ENCODE measurements at regions not wholly inside any gene's neighbourhood (a gene's known extent, or its start where the extent isn't known, plus 50 kb on each side); places are given as distances from the start of the nearest gene placed in this dataset.

GRCh38 chr9:105064248-105065097 lies 136.5 kb upstream of the ABCA1 start:
- peak; percentile 91 for DNase-seq (ENCODE audit: low read depth)
- Histone ChIP-seq H3K36me3 (ENCODE audit: control insufficient read depth, insufficient read depth, low read length, severe bottlenecking) (no peaks in the 10 kb centered on the region), H3K27me3 (replicated peaks; ENCODE audit: control insufficient read depth, insufficient read depth, low read length) (no peaks in the 10 kb centered on the region), H3K4me3 (ENCODE audit: low read length) (peak overlapping the region; percentile 59), H3K9me3 (ENCODE audit: control insufficient read depth, low read length) (peaks cover 5% of the 10 kb centered on the region), H3K4me1 (ENCODE audit: control insufficient read depth, insufficient read depth, low read length) (peaks cover 40% of the 10 kb centered on the region), H3K9ac (ENCODE audit: low read length) (peak overlapping the region; percentile 80)

- Histone ChIP-seq H3K27me3 (replicated peaks; ENCODE audit: control insufficient read depth, insufficient read depth, low read length) (no peaks in the 10 kb centered on the region), H3K4me1 (ENCODE audit: control insufficient read depth, insufficient read depth, low read length) (peaks cover 45% of the 10 kb centered on the region), H3K9ac (ENCODE audit: low read length) (peak overlapping the region; percentile 65), H3K36me3 (ENCODE audit: control insufficient read depth, insufficient read depth, low read length, severe bottlenecking) (no peaks in the 10 kb centered on the region), H3K9me3 (ENCODE audit: control insufficient read depth, low read length) (peaks cover 5% of the 10 kb centered on the region), H3K4me3 (ENCODE audit: low read length) (peak overlapping the region; percentile 55)
- DNase-seq (ENCODE audit: low read depth), result no peak
Measured at GRCh38 chr9:105065098-105066088, 137.4 kb upstream of the ABCA1 start.

- peaks cover 55% of the 10 kb centered on the region for H3K4me1 ChIP-seq (ENCODE audit: control insufficient read depth, insufficient read depth, low read length)
- H3K9ac ChIP-seq (ENCODE audit: low read length), result peak overlapping the region; percentile 2
- DNase-seq (ENCODE audit: low read depth), result no peak
- no peaks in the 10 kb centered on the region for H3K36me3 ChIP-seq (ENCODE audit: control insufficient read depth, insufficient read depth, low read length, severe bottlenecking)
- peaks cover 5% of the 10 kb centered on the region for H3K9me3 ChIP-seq (ENCODE audit: control insufficient read depth, low read length)
- H3K4me3 ChIP-seq (ENCODE audit: low read length), result no peak overlapping the region
- no peaks in the 10 kb centered on the region for H3K27me3 ChIP-seq (replicated peaks; ENCODE audit: control insufficient read depth, insufficient read depth, low read length)
Measured at GRCh38 chr9:105066275-105066865, 138.4 kb upstream of the ABCA1 start.

GRCh38 chr9:105067895-105068580 lies 140.1 kb upstream of the ABCA1 start:
- DNase-seq (ENCODE audit: low read depth), result no peak
- Histone ChIP-seq H3K36me3 (ENCODE audit: control insufficient read depth, insufficient read depth, low read length, severe bottlenecking) (no peaks in the 10 kb centered on the region), H3K4me3 (ENCODE audit: low read length) (no peak overlapping the region), H3K9ac (ENCODE audit: low read length) (no peak overlapping the region), H3K9me3 (ENCODE audit: control insufficient read depth, low read length) (peaks cover 5% of the 10 kb centered on the region), H3K27me3 (replicated peaks; ENCODE audit: control insufficient read depth, insufficient read depth, low read length) (no peaks in the 10 kb centered on the region), H3K4me1 (ENCODE audit: control insufficient read depth, insufficient read depth, low read length) (peaks cover 68% of the 10 kb centered on the region)

- no peak overlapping the region for H3K9ac ChIP-seq (ENCODE audit: low read length)
- no peaks in the 10 kb centered on the region for H3K36me3 ChIP-seq (ENCODE audit: control insufficient read depth, insufficient read depth, low read length, severe bottlenecking)
- peaks cover 5% of the 10 kb centered on the region for H3K9me3 ChIP-seq (ENCODE audit: control insufficient read depth, low read length)
- H3K4me1 ChIP-seq (ENCODE audit: control insufficient read depth, insufficient read depth, low read length), result peaks cover 64% of the 10 kb centered on the region
- no peaks in the 10 kb centered on the region for H3K27me3 ChIP-seq (replicated peaks; ENCODE audit: control insufficient read depth, insufficient read depth, low read length)
- DNase-seq (ENCODE audit: low read depth), result no peak
- no peak overlapping the region for H3K4me3 ChIP-seq (ENCODE audit: low read length)
Measured at GRCh38 chr9:105069285-105069684, 141.3 kb upstream of the ABCA1 start.

GRCh38 chr9:105069696-105070095 lies 141.7 kb upstream of the ABCA1 start:
- Histone ChIP-seq H3K9ac (ENCODE audit: low read length) (no peak overlapping the region), H3K4me3 (ENCODE audit: low read length) (no peak overlapping the region), H3K9me3 (ENCODE audit: control insufficient read depth, low read length) (peaks cover 5% of the 10 kb centered on the region), H3K4me1 (ENCODE audit: control insufficient read depth, insufficient read depth, low read length) (peaks cover 60% of the 10 kb centered on the region), H3K36me3 (ENCODE audit: control insufficient read depth, insufficient read depth, low read length, severe bottlenecking) (no peaks in the 10 kb centered on the region), H3K27me3 (replicated peaks; ENCODE audit: control insufficient read depth, insufficient read depth, low read length) (no peaks in the 10 kb centered on the region)
- no peak for DNase-seq (ENCODE audit: low read depth)

- no peak for DNase-seq (ENCODE audit: low read depth)
- no peaks in the 10 kb centered on the region for H3K36me3 ChIP-seq (ENCODE audit: control insufficient read depth, insufficient read depth, low read length, severe bottlenecking)
- no peak overlapping the region for H3K9ac ChIP-seq (ENCODE audit: low read length)
- peaks cover 55% of the 10 kb centered on the region for H3K4me1 ChIP-seq (ENCODE audit: control insufficient read depth, insufficient read depth, low read length)
- peaks cover 5% of the 10 kb centered on the region for H3K9me3 ChIP-seq (ENCODE audit: control insufficient read depth, low read length)
- H3K27me3 ChIP-seq (replicated peaks; ENCODE audit: control insufficient read depth, insufficient read depth, low read length), result no peaks in the 10 kb centered on the region
- no peak overlapping the region for H3K4me3 ChIP-seq (ENCODE audit: low read length)
Measured at GRCh38 chr9:105070176-105070575, 142.2 kb upstream of the ABCA1 start.

- no peak overlapping the region for H3K9ac ChIP-seq (ENCODE audit: low read length)
- H3K36me3 ChIP-seq (ENCODE audit: control insufficient read depth, insufficient read depth, low read length, severe bottlenecking), result no peaks in the 10 kb centered on the region
- H3K27me3 ChIP-seq (replicated peaks; ENCODE audit: control insufficient read depth, insufficient read depth, low read length), result no peaks in the 10 kb centered on the region
- H3K4me1 ChIP-seq (ENCODE audit: control insufficient read depth, insufficient read depth, low read length), result peaks cover 44% of the 10 kb centered on the region
- no peak for DNase-seq (ENCODE audit: low read depth)
- H3K9me3 ChIP-seq (ENCODE audit: control insufficient read depth, low read length), result peaks cover 5% of the 10 kb centered on the region
- H3K4me3 ChIP-seq (ENCODE audit: low read length), result no peak overlapping the region
Measured at GRCh38 chr9:105072476-105072875, 144.5 kb upstream of the ABCA1 start.

GRCh38 chr9:105073147-105073546 lies 145.2 kb upstream of the ABCA1 start:
- Histone ChIP-seq H3K9ac (ENCODE audit: low read length) (no peak overlapping the region), H3K4me3 (ENCODE audit: low read length) (no peak overlapping the region), H3K36me3 (ENCODE audit: control insufficient read depth, insufficient read depth, low read length, severe bottlenecking) (no peaks in the 10 kb centered on the region), H3K4me1 (ENCODE audit: control insufficient read depth, insufficient read depth, low read length) (peaks cover 44% of the 10 kb centered on the region), H3K27me3 (replicated peaks; ENCODE audit: control insufficient read depth, insufficient read depth, low read length) (no peaks in the 10 kb centered on the region), H3K9me3 (ENCODE audit: control insufficient read depth, low read length) (peaks cover under 1% of the 10 kb centered on the region)
- no peak for DNase-seq (ENCODE audit: low read depth)

GRCh38 chr9:105074491-105074890 lies 146.5 kb upstream of the ABCA1 start:
- peak; percentile 60 for DNase-seq (ENCODE audit: low read depth)
- Histone ChIP-seq H3K4me1 (ENCODE audit: control insufficient read depth, insufficient read depth, low read length) (peaks cover 44% of the 10 kb centered on the region), H3K4me3 (ENCODE audit: low read length) (no peak overlapping the region), H3K27me3 (replicated peaks; ENCODE audit: control insufficient read depth, insufficient read depth, low read length) (no peaks in the 10 kb centered on the region), H3K9ac (ENCODE audit: low read length) (no peak overlapping the region), H3K36me3 (ENCODE audit: control insufficient read depth, insufficient read depth, low read length, severe bottlenecking) (no peaks in the 10 kb centered on the region), H3K9me3 (ENCODE audit: control insufficient read depth, low read length) (no peaks in the 10 kb centered on the region)

Measured in adipocyte (in vitro differentiated cells).